ENCODE measurements at regions not wholly inside any gene's neighbourhood (a gene's known extent, or its start where the extent isn't known, plus 50 kb on each side); places are given as distances from the start of the nearest gene placed in this dataset.
A peak's percentile ranks its signal among the peaks of the same experiment; 100 is the strongest.
"Not testable (repeated sequence)": the region's sequence is repeated elsewhere in the genome, so short reads cannot be mapped to it uniquely, and the experiment has no call there.

GRCh38 chr17:27104605-27105221 is 189.2 kb upstream of the WSB1 start:
- peak; percentile 25 for DNase-seq

- no peak for DNase-seq
Observed at GRCh38 chr17:27105636-27106035, 188.3 kb upstream of the WSB1 start.

- DNase-seq, result no peak
Observed at GRCh38 chr17:27106347-27106981, 187.4 kb upstream of the WSB1 start.

- no peak for DNase-seq
Observed at GRCh38 chr17:27106982-27107360, 186.9 kb upstream of the WSB1 start.

- not testable (repeated sequence) for DNase-seq
Observed at GRCh38 chr17:27107386-27108328, 186.3 kb upstream of the WSB1 start.

- DNase-seq, result no peak
Observed at GRCh38 chr17:27109346-27109745, 184.6 kb upstream of the WSB1 start.

- no peak for DNase-seq
Observed at GRCh38 chr17:27153005-27153404, 140.9 kb upstream of the WSB1 start.

GRCh38 chr17:27155866-27156265 is 138.0 kb upstream of the WSB1 start:
- DNase-seq, result no peak

GRCh38 chr17:27157297-27157696 is 136.6 kb upstream of the WSB1 start:
- no peak for DNase-seq

GRCh38 chr17:27157898-27158297 is 136.0 kb upstream of the WSB1 start:
- DNase-seq, result no peak

- DNase-seq, result no peak
Observed at GRCh38 chr17:27158382-27158781, 135.5 kb upstream of the WSB1 start.

GRCh38 chr17:27180322-27180721 is 113.6 kb upstream of the WSB1 start:
- DNase-seq, result no peak

GRCh38 chr17:27181379-27181925 is 112.5 kb upstream of the WSB1 start:
- not testable (repeated sequence) for DNase-seq

GRCh38 chr17:27181935-27182334 is 112.0 kb upstream of the WSB1 start:
- DNase-seq, result no peak

GRCh38 chr17:27197505-27197904 is 96.4 kb upstream of the WSB1 start:
- DNase-seq, result not testable (repeated sequence)

- no peak for DNase-seq
Observed at GRCh38 chr17:27199948-27200347, 94.0 kb upstream of the WSB1 start.

GRCh38 chr17:27200476-27200875 is 93.4 kb upstream of the WSB1 start:
- DNase-seq, result no peak

- DNase-seq, result no peak
Observed at GRCh38 chr17:27203241-27203640, 90.7 kb upstream of the WSB1 start.

GRCh38 chr17:27206447-27206846 is 87.5 kb upstream of the WSB1 start:
- no peak for DNase-seq

- DNase-seq, result no peak
Observed at GRCh38 chr17:27207073-27207513, 86.8 kb upstream of the WSB1 start.

GRCh38 chr17:27208370-27208769 is 85.5 kb upstream of the WSB1 start:
- not testable (repeated sequence) for DNase-seq

- DNase-seq, result no peak
Observed at GRCh38 chr17:27209316-27209715, 84.6 kb upstream of the WSB1 start.

GRCh38 chr17:27210809-27211208 is 83.1 kb upstream of the WSB1 start:
- not testable (repeated sequence) for DNase-seq

Measured in NCI-H2171 (cell line).